Fibroblast of lung (primary cell): ENCODE measurements at regions not wholly inside any gene's neighbourhood (a gene's known extent, or its start where the extent isn't known, plus 50 kb on each side); places are given as distances from the start of the nearest gene placed in this dataset.

ENCODE experiments used
- DNase-seq, 2 donors: peaks; one replicate each; pipeline versions ENCODE4 v3.0.0 to v3.0.0-alpha.2; 2010; ENCODE audit warnings: low read depth in 2 of 2
- H2AFZ ChIP-seq: 2 replicates; pipeline ENCODE4 v1.5.1; 2012; ENCODE audit warnings: low read length, control low read depth, inconsistent platforms
- H3K27ac ChIP-seq: 2 replicates; pipeline ENCODE4 v1.5.1; 2011; ENCODE audit warnings: low read length, control low read depth; ENCODE audit not compliant: insufficient read depth
- H3K27me3 ChIP-seq: 2 replicates; pipeline ENCODE4 v1.5.1; 2011; ENCODE audit warnings: mild to moderate bottlenecking, low read length; ENCODE audit not compliant: control insufficient read depth, insufficient read depth
- H3K36me3 ChIP-seq: 2 replicates; pipeline ENCODE4 v1.5.1; 2011; ENCODE audit warnings: low read length; ENCODE audit not compliant: control insufficient read depth, insufficient read depth
- H3K4me1 ChIP-seq: 2 replicates; pipeline ENCODE4 v1.5.1; 2011; ENCODE audit warnings: low read length; ENCODE audit not compliant: control insufficient read depth, insufficient read depth; ENCODE audit errors: extremely low read depth
- H3K4me2 ChIP-seq: 2 replicates; pipeline ENCODE4 v1.5.1; 2011; ENCODE audit warnings: low read length, control low read depth; ENCODE audit not compliant: insufficient read depth; ENCODE audit errors: extremely low read depth
- H3K4me3 ChIP-seq, 4 experiments: fragments of 200-600 bp in 1 of 4; sonication (generic) in 1 of 4; replicated peaks in 1 of 4; 2 replicates each; pipeline ENCODE4 v1.5.1; 2011 to 2016; ENCODE audit warnings: low read length in 4 of 4, low read depth in 3 of 4, mild to moderate bottlenecking in 3 of 4, control low read depth in 2 of 4, inconsistent platforms in 1 of 4, mixed read lengths in 1 of 4; ENCODE audit not compliant: insufficient read depth in 1 of 4; ENCODE audit errors: control extremely low read depth in 1 of 4
- H3K79me2 ChIP-seq: 2 replicates; pipeline ENCODE4 v1.5.1; 2012; ENCODE audit warnings: mild to moderate bottlenecking, low read length, inconsistent platforms; ENCODE audit not compliant: control insufficient read depth, insufficient read depth
- H3K9ac ChIP-seq: 2 replicates; pipeline ENCODE4 v1.5.1; 2011; ENCODE audit warnings: mild to moderate bottlenecking, low read length, control low read depth; ENCODE audit not compliant: insufficient read depth
- H3K9me3 ChIP-seq: 2 replicates; pipeline ENCODE4 v1.5.1; 2012; ENCODE audit warnings: low read depth, low read length; ENCODE audit not compliant: control insufficient read depth, insufficient read depth
- H4K20me1 ChIP-seq: 2 replicates; pipeline ENCODE4 v1.5.1; 2011; ENCODE audit warnings: low read length; ENCODE audit not compliant: control insufficient read depth, insufficient read depth; ENCODE audit errors: extremely low read depth
- EZH2 ChIP-seq: IDR thresholded peaks from 2 replicates; pipeline ENCODE4 v1.5.1; 2012; ENCODE audit warnings: low read length, control low read depth, mild to moderate bottlenecking; ENCODE audit errors: missing control alignments
- TF ChIP-seq, protein P1 (sequence below), 2 donors: IDR thresholded peaks in 1 of 2; conservative IDR thresholded peaks in 1 of 2; 1 replicate in 1 of 2; 2 replicates in 1 of 2; pipeline ENCODE4 v1.5.1; 2011 to 2012; ENCODE audit warnings: low read length in 2 of 2, control low read depth in 1 of 2, inconsistent platforms in 1 of 2, low read depth in 1 of 2, mild to moderate bottlenecking in 1 of 2

DNA sequence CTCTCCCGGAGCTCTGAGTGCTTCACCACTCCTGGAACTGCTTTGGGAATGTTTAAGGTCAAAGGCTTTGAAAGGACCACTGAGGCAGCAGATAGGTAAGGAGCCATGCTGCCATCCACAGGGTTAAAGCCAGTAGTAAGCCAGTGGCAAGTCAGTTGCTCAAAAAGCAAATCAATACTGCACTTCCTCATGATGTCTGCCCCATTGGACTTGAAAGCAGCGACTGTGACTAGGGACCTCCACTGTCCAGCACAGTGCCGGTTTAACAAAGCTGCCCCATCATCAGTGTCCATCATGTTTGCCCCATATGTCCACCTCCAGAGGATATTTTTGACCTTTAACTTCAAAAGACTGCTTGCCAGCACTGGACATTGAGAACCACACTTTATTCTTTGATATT, 49.9 kb upstream of the FGF13 start:
- TF ChIP-seq, protein P1, sequence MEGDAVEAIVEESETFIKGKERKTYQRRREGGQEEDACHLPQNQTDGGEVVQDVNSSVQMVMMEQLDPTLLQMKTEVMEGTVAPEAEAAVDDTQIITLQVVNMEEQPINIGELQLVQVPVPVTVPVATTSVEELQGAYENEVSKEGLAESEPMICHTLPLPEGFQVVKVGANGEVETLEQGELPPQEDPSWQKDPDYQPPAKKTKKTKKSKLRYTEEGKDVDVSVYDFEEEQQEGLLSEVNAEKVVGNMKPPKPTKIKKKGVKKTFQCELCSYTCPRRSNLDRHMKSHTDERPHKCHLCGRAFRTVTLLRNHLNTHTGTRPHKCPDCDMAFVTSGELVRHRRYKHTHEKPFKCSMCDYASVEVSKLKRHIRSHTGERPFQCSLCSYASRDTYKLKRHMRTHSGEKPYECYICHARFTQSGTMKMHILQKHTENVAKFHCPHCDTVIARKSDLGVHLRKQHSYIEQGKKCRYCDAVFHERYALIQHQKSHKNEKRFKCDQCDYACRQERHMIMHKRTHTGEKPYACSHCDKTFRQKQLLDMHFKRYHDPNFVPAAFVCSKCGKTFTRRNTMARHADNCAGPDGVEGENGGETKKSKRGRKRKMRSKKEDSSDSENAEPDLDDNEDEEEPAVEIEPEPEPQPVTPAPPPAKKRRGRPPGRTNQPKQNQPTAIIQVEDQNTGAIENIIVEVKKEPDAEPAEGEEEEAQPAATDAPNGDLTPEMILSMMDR (conservative IDR thresholded peaks at IDR 0.05 in 1 of 2, IDR thresholded peaks at IDR 0.05 in 1 of 2; ENCODE audit: low read depth in 1 of 2, low read length in 2 of 2) = no peak
- TF ChIP-seq EZH2 = no peak
- Histone ChIP-seq H3K27ac (no peak overlapping the region), H3K4me3 (no peak overlapping the region), H4K20me1 (no peaks in the 10 kb centered on the region), H3K4me1 (no peaks in the 10 kb centered on the region), H2AFZ (no peak overlapping the region), H3K27me3 (no peaks in the 10 kb centered on the region), H3K9me3 (no peaks in the 10 kb centered on the region), H3K36me3 (no peaks in the 10 kb centered on the region), H3K4me2 (no peak overlapping the region), H3K79me2 (no peaks in the 10 kb centered on the region), H3K9ac (no peak overlapping the region)
- no peak for DNase-seq
